Neural progenitor cell (in vitro differentiated cells): ENCODE measurements at regions not wholly inside any gene's neighbourhood (a gene's known extent, or its start where the extent isn't known, plus 50 kb on each side); places are given as distances from the start of the nearest gene placed in this dataset.

Experiments used
- DNase-seq: peaks from one replicate; pipeline ENCODE4 v3.0.0-alpha.2; 2016; ENCODE audit warnings: low spot score
- H2AFZ ChIP-seq: fragments of 200-600 bp; sonication (generic); replicated peaks from 2 replicates; pipeline ENCODE4 v1.6.1; 2016; ENCODE audit warnings: antibody characterized with exemption
- H3F3A ChIP-seq: fragments of 200-600 bp; sonication (generic); 2 replicates; pipeline ENCODE4 v1.6.1; 2016; ENCODE audit warnings: antibody characterized with exemption, low read depth
- H3K27ac ChIP-seq: fragments of 200-600 bp; sonication (generic); 2 replicates; pipeline ENCODE4 v1.5.1; 2016; ENCODE audit warnings: mild to moderate bottlenecking
- H3K27me3 ChIP-seq: fragments of 200-600 bp; sonication (generic); 2 replicates; pipeline ENCODE4 v1.6.1; 2016; ENCODE audit warnings: mild to moderate bottlenecking, moderate library complexity
- H3K36me3 ChIP-seq: fragments of 200-600 bp; sonication (generic); 2 replicates; pipeline ENCODE4 v1.5.1; 2016
- H3K4me1 ChIP-seq: fragments of 200-600 bp; sonication (generic); 2 replicates; pipeline ENCODE4 v1.6.1; 2016; ENCODE audit warnings: mixed run types
- H3K4me2 ChIP-seq: fragments of 200-600 bp; sonication (generic); 2 replicates; pipeline ENCODE4 v1.6.1; 2016
- H3K4me3 ChIP-seq: fragments of 200-600 bp; sonication (generic); 2 replicates; pipeline ENCODE4 v1.5.1; 2016
- H3K79me2 ChIP-seq: fragments of 200-600 bp; sonication (generic); 2 replicates; pipeline ENCODE4 v1.6.1; 2016; ENCODE audit warnings: low read depth
- H3K9ac ChIP-seq: fragments of 200-600 bp; sonication (generic); 2 replicates; pipeline ENCODE4 v1.6.1; 2016
- H3K9me3 ChIP-seq: fragments of 200-600 bp; sonication (generic); 2 replicates; pipeline ENCODE4 v1.5.1; 2016; ENCODE audit warnings: low read depth
- H4K20me1 ChIP-seq: fragments of 200-600 bp; sonication (generic); 2 replicates; pipeline ENCODE4 v1.6.1; 2016; ENCODE audit warnings: low read depth
- H3K27ac Mint-ChIP-seq: 3 replicates; pipeline ENCODE4 v1.8.0; 2021; ENCODE audit warnings: mixed read lengths
- H3K27me3 Mint-ChIP-seq: 2 replicates; pipeline ENCODE4 v1.8.0; 2022; ENCODE audit warnings: low read depth, mild to moderate bottlenecking, inconsistent platforms, moderate library complexity, mixed read lengths; ENCODE audit not compliant: insufficient read depth
- H3K36me3 Mint-ChIP-seq: 3 replicates; pipeline ENCODE4 v1.8.0; 2021; ENCODE audit warnings: mixed read lengths
- H3K4me1 Mint-ChIP-seq: 3 replicates; pipeline ENCODE4 v1.8.0; 2021; ENCODE audit warnings: mixed read lengths
- H3K4me3 Mint-ChIP-seq: 3 replicates; pipeline ENCODE4 v1.8.0; 2021; ENCODE audit warnings: mild to moderate bottlenecking, moderate library complexity, mixed read lengths
- H3K9me3 Mint-ChIP-seq: 3 replicates; pipeline ENCODE4 v1.8.0; 2020; ENCODE audit warnings: mixed read lengths
- CTCF ChIP-seq: fragments of 200-600 bp; sonication (generic); IDR thresholded peaks from 2 replicates; pipeline ENCODE4 v1.5.1; 2017; ENCODE audit warnings: antibody characterized with exemption, mild to moderate bottlenecking
- EZH2 ChIP-seq: fragments of 200-600 bp; sonication (generic); IDR thresholded peaks from 2 replicates; pipeline ENCODE4 v1.6.1; 2017; ENCODE audit warnings: antibody characterized with exemption, mild to moderate bottlenecking, moderate library complexity
- EZH2phosphoT487 ChIP-seq: fragments of 200-600 bp; sonication (generic); IDR thresholded peaks from 2 replicates; pipeline ENCODE4 v1.6.1; 2017; ENCODE audit warnings: antibody characterized with exemption

- Mint-ChIP-seq H3K27me3 (no peaks in the 10 kb centered on the region), H3K36me3 (no peaks in the 10 kb centered on the region), H3K9me3 (peaks cover 2% of the 10 kb centered on the region), H3K4me3 (no peak overlapping the region), H3K27ac (no peak overlapping the region), H3K4me1 (no peaks in the 10 kb centered on the region)
- Histone ChIP-seq H3K9me3 (no peaks in the 10 kb centered on the region), H3K4me2 (no peak overlapping the region), H2AFZ (peak overlapping the region; percentile 6), H3K4me3 (no peak overlapping the region), H3K27ac (no peak overlapping the region), H3K27me3 (no peaks in the 10 kb centered on the region), H3K9ac (no peak overlapping the region), H4K20me1 (no peaks in the 10 kb centered on the region), H3K79me2 (no peaks in the 10 kb centered on the region), H3F3A (no peaks in the 10 kb centered on the region), H3K36me3 (no peaks in the 10 kb centered on the region), H3K4me1 (no peaks in the 10 kb centered on the region)
- DNase-seq = no peak
- TF ChIP-seq EZH2 (no peak), CTCF (no peak), EZH2phosphoT487 (no peak)
Observed at GRCh38 chr4:96131186-96131585, 291.3 kb downstream of the PDHA2 start.

- Mint-ChIP-seq H3K4me3 (no peak overlapping the region), H3K9me3 (no peaks in the 10 kb centered on the region), H3K27me3 (no peaks in the 10 kb centered on the region), H3K4me1 (no peaks in the 10 kb centered on the region), H3K27ac (no peak overlapping the region), H3K36me3 (no peaks in the 10 kb centered on the region)
- no peak for DNase-seq
- Histone ChIP-seq H3K27me3 (no peaks in the 10 kb centered on the region), H3F3A (no peaks in the 10 kb centered on the region), H3K4me3 (no peak overlapping the region), H3K27ac (no peak overlapping the region), H3K9me3 (no peaks in the 10 kb centered on the region), H4K20me1 (no peaks in the 10 kb centered on the region), H2AFZ (no peak overlapping the region), H3K79me2 (no peaks in the 10 kb centered on the region), H3K36me3 (no peaks in the 10 kb centered on the region), H3K4me2 (no peak overlapping the region), H3K4me1 (no peaks in the 10 kb centered on the region), H3K9ac (no peak overlapping the region)
- TF ChIP-seq EZH2phosphoT487 (no peak), CTCF (no peak), EZH2 (no peak)
Observed at GRCh38 chr4:96134806-96135205, 294.9 kb downstream of the PDHA2 start.

- no peak overlapping the region for H3K27ac Mint-ChIP-seq
- Histone ChIP-seq H3K9me3 (no peaks in the 10 kb centered on the region), H2AFZ (no peak overlapping the region), H3K4me2 (no peak overlapping the region), H4K20me1 (no peaks in the 10 kb centered on the region), H3K27me3 (no peaks in the 10 kb centered on the region), H3K36me3 (no peaks in the 10 kb centered on the region), H3K4me3 (no peak overlapping the region), H3K9ac (no peak overlapping the region), H3F3A (no peaks in the 10 kb centered on the region), H3K79me2 (no peaks in the 10 kb centered on the region), H3K4me1 (no peaks in the 10 kb centered on the region), H3K27ac (no peak overlapping the region)
- DNase-seq = no peak
- TF ChIP-seq EZH2 (no peak), CTCF (no peak), EZH2phosphoT487 (no peak)
- no peaks in the 10 kb centered on the region for H3K4me1 Mint-ChIP-seq
- H3K36me3 Mint-ChIP-seq = no peaks in the 10 kb centered on the region
- H3K27me3 Mint-ChIP-seq = no peaks in the 10 kb centered on the region
- H3K9me3 Mint-ChIP-seq = no peaks in the 10 kb centered on the region
- no peak overlapping the region for H3K4me3 Mint-ChIP-seq
Observed at GRCh38 chr4:96136056-96136455, 296.2 kb downstream of the PDHA2 start.
